Natural killer cell (primary cell): ENCODE measurements at regions not wholly inside any gene's neighbourhood (a gene's known extent, or its start where the extent isn't known, plus 50 kb on each side); places are given as distances from the start of the nearest gene placed in this dataset.

ENCODE experiments used
- ATAC-seq, 3 donors: fragments of 150-1000 bp in 2 of 3; fragments of 200-7000 bp in 1 of 3; cut with Tn5 transposase; 1 replicate in 1 of 3; 2 replicates in 2 of 3; pipeline ENCODE4 v1.10.0; 2021; ENCODE audit warnings: mild to moderate bottlenecking in 2 of 3, moderate library complexity in 2 of 3
- DNase-seq, 2 donors: peaks; one replicate each; pipeline versions ENCODE4 v3.0.0 to v3.0.0-alpha.2; 2013 to 2021; ENCODE audit warnings: mixed read lengths in 1 of 2
- H3K27ac ChIP-seq: one replicate; pipeline ENCODE4 v1.5.1; 2013; ENCODE audit warnings: mild to moderate bottlenecking, low read length
- H3K27me3 ChIP-seq: one replicate; pipeline ENCODE4 v1.6.1; 2013; ENCODE audit warnings: low read length; ENCODE audit not compliant: control insufficient read depth, insufficient read depth
- H3K36me3 ChIP-seq: one replicate; pipeline ENCODE4 v1.6.1; 2013; ENCODE audit warnings: low read length; ENCODE audit not compliant: control insufficient read depth, insufficient read depth
- H3K4me1 ChIP-seq: one replicate; pipeline ENCODE4 v1.6.1; 2013; ENCODE audit warnings: low read length; ENCODE audit not compliant: control insufficient read depth, insufficient read depth
- H3K4me3 ChIP-seq: one replicate; pipeline ENCODE4 v1.5.1; 2013; ENCODE audit warnings: low read length
- H3K9me3 ChIP-seq: one replicate; pipeline ENCODE4 v1.6.1; 2013; ENCODE audit warnings: low read length; ENCODE audit not compliant: control insufficient read depth, insufficient read depth
- H3K27ac Mint-ChIP-seq, 2 donors: one replicate each; pipeline ENCODE4 v1.8.0; 2022; ENCODE audit warnings: mild to moderate bottlenecking in 2 of 2, mixed read lengths in 2 of 2, moderate library complexity in 1 of 2
- H3K27me3 Mint-ChIP-seq, 2 donors: one replicate each; pipeline ENCODE4 v1.8.0; 2022; ENCODE audit warnings: low read depth in 2 of 2, mixed read lengths in 2 of 2
- H3K36me3 Mint-ChIP-seq: one replicate; pipeline ENCODE4 v1.8.0; 2022; ENCODE audit warnings: mixed read lengths
- H3K4me1 Mint-ChIP-seq, 2 donors: one replicate each; pipeline ENCODE4 v1.8.0; 2022; ENCODE audit warnings: mixed read lengths in 2 of 2
- H3K4me3 Mint-ChIP-seq: one replicate; pipeline ENCODE4 v1.8.0; 2022; ENCODE audit warnings: mild to moderate bottlenecking, moderate library complexity, mixed read lengths
- H3K9me3 Mint-ChIP-seq, 2 donors: one replicate each; pipeline ENCODE4 v1.8.0; 2022; ENCODE audit warnings: mixed read lengths in 2 of 2
- WGBS: methylation state at CpG from one replicate; pipeline ENCODE4 v1.1.7; 2013; ENCODE audit warnings: missing lambda C conversion rate; ENCODE audit not compliant: insufficient coverage; 5-methylcytosine and 5-hydroxymethylcytosine counted together
- intact Hi-C: fragments of 100-400 bp; cut with micrococcal nuclease; formaldehyde crosslinking; loops from one replicate; pipeline ENCODE4 v1.14.2; 2022
- TF ChIP-seq, protein P1 (sequence below): fragments of 200-600 bp; IDR thresholded peaks from one replicate; pipeline ENCODE4 v1.8.0; 2022; ENCODE audit warnings: antibody characterized with exemption

DNA sequence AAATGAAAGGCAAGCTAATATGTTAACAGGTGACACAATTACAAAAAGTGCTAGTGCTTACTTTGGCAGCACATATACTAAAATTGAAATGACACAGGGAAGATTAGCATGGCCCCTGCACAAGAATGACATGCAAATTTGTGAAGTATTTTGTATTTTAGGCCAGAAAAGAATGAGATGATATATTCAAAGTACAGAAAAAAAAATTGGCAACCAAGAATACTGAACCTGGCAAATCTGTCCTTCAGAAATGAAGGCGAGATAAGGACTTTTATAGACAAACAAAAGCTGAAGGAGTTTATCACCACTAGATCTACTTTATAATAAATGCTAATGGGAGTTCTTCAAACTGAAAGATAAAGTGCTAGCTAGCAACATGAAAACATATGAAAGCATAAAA lies 350.0 kb upstream of the POU3F1 start:
- no peaks in the 10 kb centered on the region for H3K36me3 ChIP-seq
- no peak overlapping the region for H3K27ac ChIP-seq
- H3K4me3 Mint-ChIP-seq, result no peak overlapping the region
- no peaks in the 10 kb centered on the region for H3K9me3 ChIP-seq
- H3K36me3 Mint-ChIP-seq, result peaks cover 6% of the 10 kb centered on the region
- peaks cover 2 to 7% of the 10 kb centered on the region in 2 donors for H3K9me3 Mint-ChIP-seq
- ATAC-seq (no peak), DNase-seq (no peak)
- H3K27me3 Mint-ChIP-seq, result peaks cover 24 to 55% of the 10 kb centered on the region in 2 donors
- no peak overlapping the region for H3K27ac Mint-ChIP-seq
- H3K4me1 ChIP-seq, result no peaks in the 10 kb centered on the region
- WGBS, result no CpG with 5 or more reads among the region's 1 CpG
- H3K4me1 Mint-ChIP-seq, result no peaks in the 10 kb centered on the region
- intact Hi-C loops, result no loop called here
- TF ChIP-seq, protein P1, sequence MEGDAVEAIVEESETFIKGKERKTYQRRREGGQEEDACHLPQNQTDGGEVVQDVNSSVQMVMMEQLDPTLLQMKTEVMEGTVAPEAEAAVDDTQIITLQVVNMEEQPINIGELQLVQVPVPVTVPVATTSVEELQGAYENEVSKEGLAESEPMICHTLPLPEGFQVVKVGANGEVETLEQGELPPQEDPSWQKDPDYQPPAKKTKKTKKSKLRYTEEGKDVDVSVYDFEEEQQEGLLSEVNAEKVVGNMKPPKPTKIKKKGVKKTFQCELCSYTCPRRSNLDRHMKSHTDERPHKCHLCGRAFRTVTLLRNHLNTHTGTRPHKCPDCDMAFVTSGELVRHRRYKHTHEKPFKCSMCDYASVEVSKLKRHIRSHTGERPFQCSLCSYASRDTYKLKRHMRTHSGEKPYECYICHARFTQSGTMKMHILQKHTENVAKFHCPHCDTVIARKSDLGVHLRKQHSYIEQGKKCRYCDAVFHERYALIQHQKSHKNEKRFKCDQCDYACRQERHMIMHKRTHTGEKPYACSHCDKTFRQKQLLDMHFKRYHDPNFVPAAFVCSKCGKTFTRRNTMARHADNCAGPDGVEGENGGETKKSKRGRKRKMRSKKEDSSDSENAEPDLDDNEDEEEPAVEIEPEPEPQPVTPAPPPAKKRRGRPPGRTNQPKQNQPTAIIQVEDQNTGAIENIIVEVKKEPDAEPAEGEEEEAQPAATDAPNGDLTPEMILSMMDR, result no peak
- no peak overlapping the region for H3K4me3 ChIP-seq
- peaks cover 2% of the 10 kb centered on the region for H3K27me3 ChIP-seq

DNA sequence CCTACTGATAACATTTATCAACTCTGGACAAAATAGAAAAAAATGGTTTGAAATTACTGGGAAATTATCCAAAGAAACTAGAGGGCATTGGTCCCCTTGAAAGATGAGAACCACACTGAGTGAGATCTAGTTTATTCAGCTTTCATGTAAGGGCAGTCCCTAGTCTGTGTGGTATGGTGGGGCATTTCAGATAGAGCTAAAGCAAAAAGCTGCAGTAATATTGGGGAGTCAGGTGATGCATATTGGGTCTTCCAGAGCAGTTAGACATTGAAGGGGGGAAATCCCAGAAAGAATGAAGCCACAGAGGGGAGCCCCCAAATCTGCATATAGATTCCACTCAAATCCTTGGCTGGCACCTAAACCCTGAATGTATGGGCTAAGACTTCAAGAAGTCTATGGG lies 347.7 kb upstream of the POU3F1 start:
- Histone ChIP-seq H3K36me3 (no peaks in the 10 kb centered on the region), H3K27me3 (peaks cover 2% of the 10 kb centered on the region), H3K27ac (no peak overlapping the region), H3K4me3 (no peak overlapping the region), H3K4me1 (no peaks in the 10 kb centered on the region), H3K9me3 (peaks cover 2% of the 10 kb centered on the region)
- DNase-seq (no peak), ATAC-seq (no peak)
- TF ChIP-seq, protein P1, result no peak
- Mint-ChIP-seq H3K4me1 (no peaks in the 10 kb centered on the region), H3K27ac (no peak overlapping the region), H3K4me3 (no peak overlapping the region), H3K9me3 (peaks cover 6 to 10% of the 10 kb centered on the region in 2 donors), H3K27me3 (peaks cover 27 to 53% of the 10 kb centered on the region in 2 donors), H3K36me3 (peaks cover 6% of the 10 kb centered on the region)
- intact Hi-C loops, result no loop called here

DNA sequence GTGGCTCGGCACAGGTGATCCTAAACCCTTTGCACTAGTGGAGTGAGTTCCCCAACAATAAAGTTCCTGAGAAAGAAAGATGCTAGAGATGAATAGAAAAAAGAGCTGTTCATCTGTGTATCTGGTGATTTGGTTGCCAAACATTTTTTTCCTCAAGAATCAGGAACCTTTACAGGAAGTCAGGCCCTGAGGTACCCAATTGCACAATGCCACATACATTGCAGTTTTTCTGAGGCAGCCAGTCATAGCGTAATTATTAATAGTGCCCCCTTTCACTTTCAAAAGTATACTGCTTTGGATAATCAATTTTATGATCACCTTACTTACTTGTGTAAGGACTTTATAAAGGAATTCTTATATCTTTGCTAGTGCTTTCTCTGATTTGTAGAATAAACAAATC lies 346.3 kb upstream of the POU3F1 start:
- intact Hi-C loops, result no loop called here
- Histone ChIP-seq H3K4me1 (no peaks in the 10 kb centered on the region), H3K9me3 (peaks cover 2% of the 10 kb centered on the region), H3K27me3 (peaks cover 2% of the 10 kb centered on the region), H3K4me3 (no peak overlapping the region), H3K36me3 (no peaks in the 10 kb centered on the region), H3K27ac (no peak overlapping the region)
- 78% methylated on average over 2 of the region's 2 CpGs for WGBS
- DNase-seq (no peak), ATAC-seq (no peak)
- no peak overlapping the region for H3K27ac Mint-ChIP-seq
- H3K36me3 Mint-ChIP-seq, result peaks cover 6% of the 10 kb centered on the region
- TF ChIP-seq, protein P1, result no peak
- peaks cover 6 to 10% of the 10 kb centered on the region in 2 donors for H3K9me3 Mint-ChIP-seq
- H3K4me1 Mint-ChIP-seq, result no peaks in the 10 kb centered on the region
- H3K27me3 Mint-ChIP-seq, result peaks cover 23 to 43% of the 10 kb centered on the region in 2 donors
- H3K4me3 Mint-ChIP-seq, result no peak overlapping the region

DNA sequence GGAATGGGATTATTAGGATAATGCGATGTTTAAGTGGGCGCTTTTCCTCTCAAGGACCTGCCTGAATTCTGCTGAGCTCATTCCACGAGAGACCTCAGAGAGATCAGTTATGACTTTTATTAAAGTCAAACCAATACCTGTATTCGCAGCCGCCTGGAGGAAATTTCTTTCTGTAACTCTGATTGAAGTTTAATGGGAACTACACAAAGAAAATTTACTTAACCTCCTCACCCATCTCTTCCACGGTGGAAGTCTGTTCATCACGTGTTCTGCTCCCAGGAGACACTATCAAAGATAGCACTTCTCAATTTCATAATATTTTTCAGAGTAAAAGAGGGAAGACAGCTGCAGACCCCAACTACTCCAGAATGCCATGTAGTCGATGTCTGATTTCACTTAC lies 334.7 kb upstream of the POU3F1 start:
- intact Hi-C loops, result no loop called here
- Mint-ChIP-seq H3K9me3 (no peaks in the 10 kb centered on the region), H3K4me3 (no peak overlapping the region), H3K27ac (no peak overlapping the region), H3K36me3 (no peaks in the 10 kb centered on the region), H3K27me3 (peaks cover 14 to 29% of the 10 kb centered on the region in 2 donors), H3K4me1 (no peaks in the 10 kb centered on the region)
- TF ChIP-seq, protein P1, result no peak
- Histone ChIP-seq H3K4me1 (no peaks in the 10 kb centered on the region), H3K27me3 (no peaks in the 10 kb centered on the region), H3K9me3 (no peaks in the 10 kb centered on the region), H3K27ac (no peak overlapping the region), H3K36me3 (no peaks in the 10 kb centered on the region), H3K4me3 (no peak overlapping the region)
- no peak for ATAC-seq
- 76% methylated on average over 8 of the region's 8 CpGs for WGBS
- DNase-seq, result no peak
